ENCODE measurements at regions not wholly inside any gene's neighbourhood (a gene's known extent, or its start where the extent isn't known, plus 50 kb on each side); places are given as distances from the start of the nearest gene placed in this dataset.
"Not testable (repeated sequence)": the region's sequence is repeated elsewhere in the genome, so short reads cannot be mapped to it uniquely, and the experiment has no call there.

DNA sequence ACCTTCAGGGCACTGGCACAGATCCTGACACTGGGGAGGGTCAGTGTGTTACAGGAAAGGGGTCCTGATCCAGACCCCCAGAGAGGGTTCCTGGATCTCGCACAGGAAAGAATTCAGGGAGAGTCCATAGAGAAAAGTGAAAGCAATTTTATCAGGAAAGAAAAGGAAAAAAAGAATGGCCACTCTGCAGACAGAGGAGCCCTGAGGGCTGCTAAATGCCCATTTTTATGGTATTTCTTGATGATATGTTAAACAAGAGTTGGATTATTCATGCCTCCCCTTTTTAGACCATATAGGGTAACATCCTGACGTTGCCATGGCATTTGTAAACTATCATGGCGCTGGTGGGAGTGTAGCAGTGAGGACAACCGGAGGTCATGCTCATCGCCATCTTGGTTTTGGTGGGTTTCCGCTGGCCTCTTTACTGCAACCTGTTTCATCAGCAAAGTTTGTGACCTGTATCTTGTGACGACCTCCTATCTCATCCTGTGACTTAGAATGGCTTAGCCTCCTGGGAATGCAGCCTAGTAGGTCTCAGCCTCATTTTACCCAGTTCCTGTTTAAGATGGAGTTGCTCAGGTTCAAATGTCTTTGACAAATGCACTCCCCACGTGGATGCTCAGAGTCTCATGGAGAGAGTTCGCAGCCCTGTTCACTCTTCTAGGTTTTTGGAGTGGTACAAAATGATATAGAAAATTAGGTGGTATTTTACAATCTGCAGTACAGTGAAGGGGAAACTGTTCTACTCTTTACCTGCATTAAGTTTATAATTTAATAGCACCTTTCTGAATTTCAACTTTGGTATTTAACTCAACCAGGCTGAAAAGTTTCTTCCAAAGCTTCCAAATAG, 1363.7 kb upstream of the TMEM132C start:
- no peak for DNase-seq (ENCODE audit: low read depth in 3 of 3, low spot score in 2 of 3)

DNA sequence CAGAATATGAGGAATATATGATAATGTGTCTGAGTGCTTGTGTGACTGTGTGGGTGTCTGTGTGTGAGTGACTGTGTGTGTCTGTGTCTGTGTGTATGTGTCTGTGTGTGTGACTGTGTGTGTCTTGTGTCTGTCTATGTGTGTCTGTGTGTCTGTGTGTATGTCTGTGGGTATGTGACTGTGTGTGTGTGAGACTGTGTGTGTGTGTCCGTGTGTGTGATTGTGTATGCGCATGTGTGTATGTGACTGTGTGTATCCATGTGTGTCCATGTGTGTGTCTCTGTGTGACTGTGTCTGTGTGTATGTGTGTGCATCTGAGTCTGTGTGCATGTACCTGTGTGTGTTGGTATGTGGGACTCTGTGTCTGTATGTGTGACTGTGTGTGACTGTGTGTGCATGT, 1361.2 kb upstream of the TMEM132C start:
- DNase-seq (ENCODE audit: low read depth in 3 of 3, low spot score in 2 of 3) = no peak

DNA sequence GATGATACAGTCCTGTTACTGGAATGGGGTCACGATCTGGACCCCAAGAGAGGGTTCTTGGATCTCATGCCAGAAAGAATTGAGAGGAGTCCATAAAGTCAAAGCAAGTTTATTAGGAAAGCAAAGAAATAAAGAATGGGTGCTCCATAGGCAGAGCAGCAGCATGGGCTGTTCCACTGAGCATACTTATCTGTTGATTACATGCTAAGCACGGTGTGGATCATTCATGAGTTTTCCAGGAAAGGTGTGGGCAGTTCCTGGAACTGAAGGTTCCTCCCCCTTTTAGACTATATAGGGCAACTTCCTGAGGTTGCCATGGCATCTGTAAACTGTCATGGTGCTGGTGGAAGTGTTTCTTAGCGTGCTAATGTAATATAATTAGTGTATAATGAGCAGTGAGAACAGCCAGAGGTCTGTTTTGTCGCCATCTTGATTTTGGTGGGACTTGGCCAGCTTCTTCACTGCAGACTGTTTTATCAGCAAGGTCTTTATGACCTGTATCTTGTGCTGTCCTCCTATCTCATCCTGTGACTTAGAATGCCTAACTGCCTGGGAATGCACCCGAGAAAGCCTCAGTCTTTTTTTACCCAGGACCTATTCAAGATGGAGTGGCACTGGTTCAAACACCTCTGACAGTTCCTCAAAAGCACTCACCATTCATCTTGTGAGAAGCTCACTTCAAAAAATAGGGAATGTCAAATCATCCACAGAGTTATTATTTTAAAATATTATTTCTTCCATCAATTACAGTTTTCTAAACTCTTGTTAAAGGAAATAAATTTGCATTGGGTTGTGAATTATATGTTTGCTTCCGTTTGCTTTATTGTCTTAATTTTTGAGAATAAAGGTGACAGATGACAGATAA, 1358.8 kb upstream of the TMEM132C start:
- DNase-seq (ENCODE audit: low read depth in 3 of 3, low spot score in 2 of 3) = no peak

DNA sequence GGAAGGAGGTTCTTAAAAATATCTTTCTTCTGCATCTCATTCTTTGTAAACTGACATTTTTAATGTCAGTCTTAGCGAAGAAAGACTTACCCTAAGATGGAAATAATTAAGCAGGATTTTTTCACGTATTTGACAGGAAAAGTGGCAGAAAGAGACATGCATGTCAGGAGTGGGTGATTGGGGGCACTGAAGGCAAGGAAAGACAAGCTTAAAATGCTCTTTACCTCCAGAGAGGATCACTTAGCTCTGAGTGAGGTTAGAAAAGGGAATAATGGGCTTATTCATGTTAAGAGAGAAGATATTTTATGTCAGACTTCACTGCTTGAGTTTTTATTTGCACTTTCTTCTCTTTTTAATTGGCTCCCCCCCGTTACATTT, 1358.2 kb upstream of the TMEM132C start:
- DNase-seq (ENCODE audit: low read depth in 3 of 3, low spot score in 2 of 3) = no peak

DNA sequence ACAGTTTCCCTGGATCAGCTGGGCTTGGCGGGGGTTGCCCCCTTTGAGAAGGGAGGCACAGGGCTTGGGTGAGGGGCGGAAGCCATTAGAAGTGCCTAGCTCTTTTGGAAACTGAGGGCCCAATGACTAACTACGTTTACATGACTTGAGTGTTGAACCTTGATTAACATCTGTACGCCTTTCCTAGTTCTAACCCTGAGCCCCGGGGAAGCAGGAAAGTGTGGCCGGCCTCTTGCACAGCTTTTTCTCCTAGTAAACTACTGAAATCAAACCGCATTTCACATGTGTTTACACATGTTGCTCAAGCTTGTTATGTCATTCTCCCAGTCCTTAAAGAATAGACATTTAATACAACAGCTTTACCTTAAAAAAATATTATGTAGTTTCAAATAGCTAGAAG, 1356.4 kb upstream of the TMEM132C start:
- DNase-seq (ENCODE audit: low read depth in 3 of 3, low spot score in 2 of 3) = no peak

DNA sequence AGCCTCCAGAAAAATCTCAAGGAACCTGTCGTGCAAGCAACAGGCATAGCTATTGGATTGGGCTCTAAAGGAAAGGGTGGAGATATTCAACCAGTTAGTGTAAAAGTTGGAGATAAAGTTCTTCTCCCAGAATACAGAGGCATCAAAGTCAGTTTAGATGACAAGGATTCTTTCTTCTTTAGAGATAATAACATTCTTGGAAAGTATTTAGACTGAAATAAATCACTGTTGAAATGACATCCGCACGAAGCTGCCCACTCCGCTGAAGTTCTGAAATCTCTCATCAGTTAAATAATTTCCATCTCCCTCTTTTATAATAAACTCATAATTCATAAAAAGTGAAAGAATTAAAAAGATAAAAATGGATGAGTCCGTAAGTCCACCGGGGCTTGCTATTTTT, 1354.9 kb upstream of the TMEM132C start:
- DNase-seq (ENCODE audit: low read depth in 3 of 3, low spot score in 2 of 3) = no peak

DNA sequence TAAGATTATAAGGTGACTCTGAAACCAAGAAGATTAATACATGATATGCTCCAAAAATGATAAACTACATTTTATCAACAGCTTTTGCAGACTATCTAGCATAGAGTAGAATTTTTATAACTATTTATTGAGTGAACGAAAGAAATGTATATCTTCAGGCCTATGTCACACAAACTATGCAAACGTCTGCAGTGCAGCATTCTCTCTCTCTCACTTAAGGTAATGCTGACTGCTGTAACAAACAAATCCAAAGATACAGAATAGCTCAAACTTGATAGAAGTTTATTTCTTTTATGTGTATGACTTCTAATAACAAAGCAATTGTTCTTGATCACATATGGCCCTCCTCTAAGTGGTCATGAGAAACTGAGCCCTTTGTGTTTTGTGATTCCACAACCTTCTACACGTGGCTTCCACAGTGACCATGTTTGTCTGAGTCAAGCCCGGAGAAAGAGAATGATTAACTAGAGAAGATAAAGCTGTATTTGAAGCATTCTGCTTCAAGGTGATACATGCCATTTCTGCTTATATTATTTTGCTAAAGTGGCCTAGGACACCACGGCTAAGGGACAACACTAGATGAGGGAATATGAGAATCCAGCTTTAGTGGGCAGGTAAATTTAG, 1352.7 kb upstream of the TMEM132C start:
- no peak for DNase-seq (ENCODE audit: low read depth in 3 of 3, low spot score in 2 of 3)

GRCh38 chr12:126915309-126915708, 1351.7 kb upstream of the TMEM132C start:
- no peak for DNase-seq (ENCODE audit: low read depth in 3 of 3, low spot score in 2 of 3)

GRCh38 chr12:126926023-126926594, 1340.9 kb upstream of the TMEM132C start:
- no peak for DNase-seq (ENCODE audit: low read depth in 3 of 3, low spot score in 2 of 3)

DNA sequence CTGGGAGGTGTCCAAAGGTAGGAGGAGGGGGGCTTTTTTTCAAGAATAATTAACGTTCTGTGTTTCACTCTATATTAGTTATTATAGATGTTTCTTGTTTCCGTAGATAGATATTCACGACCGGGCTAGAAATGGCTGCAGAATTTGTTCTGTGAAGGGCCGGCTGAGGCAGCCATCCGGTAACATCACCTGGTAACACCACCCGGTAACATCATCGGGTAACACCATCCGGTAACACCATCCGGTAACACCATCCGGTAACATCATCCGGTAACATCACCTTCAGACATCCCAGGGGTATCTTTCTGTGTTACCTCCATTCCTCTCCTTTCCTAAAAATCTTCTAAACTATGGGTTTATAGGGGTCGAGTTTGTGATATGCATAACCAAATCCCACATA, 1336.7 kb upstream of the TMEM132C start:
- no peak for DNase-seq (ENCODE audit: low read depth in 3 of 3, low spot score in 2 of 3)

DNA sequence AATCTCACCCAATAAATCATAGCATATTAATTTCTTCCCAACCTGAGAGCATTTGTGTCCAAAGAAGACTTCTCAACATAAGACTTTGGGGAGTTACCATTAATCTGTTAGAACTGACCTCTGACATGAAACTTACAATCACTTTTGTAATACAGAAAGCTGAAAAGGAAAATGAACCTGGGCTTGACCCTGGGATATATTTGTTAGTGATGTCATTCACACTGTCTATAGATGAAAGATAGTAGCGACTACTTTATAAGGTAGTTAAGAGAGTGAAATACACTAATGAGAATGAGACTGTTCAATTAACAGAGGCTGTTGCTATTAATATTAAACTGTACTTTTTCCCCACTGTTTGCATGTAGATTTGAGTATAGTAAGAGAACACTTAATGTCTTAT, 1334.8 kb upstream of the TMEM132C start:
- DNase-seq (ENCODE audit: low read depth in 3 of 3, low spot score in 2 of 3) = no peak

GRCh38 chr12:126935435-126935834, 1331.5 kb upstream of the TMEM132C start:
- no peak for DNase-seq (ENCODE audit: low read depth in 3 of 3, low spot score in 2 of 3)

DNA sequence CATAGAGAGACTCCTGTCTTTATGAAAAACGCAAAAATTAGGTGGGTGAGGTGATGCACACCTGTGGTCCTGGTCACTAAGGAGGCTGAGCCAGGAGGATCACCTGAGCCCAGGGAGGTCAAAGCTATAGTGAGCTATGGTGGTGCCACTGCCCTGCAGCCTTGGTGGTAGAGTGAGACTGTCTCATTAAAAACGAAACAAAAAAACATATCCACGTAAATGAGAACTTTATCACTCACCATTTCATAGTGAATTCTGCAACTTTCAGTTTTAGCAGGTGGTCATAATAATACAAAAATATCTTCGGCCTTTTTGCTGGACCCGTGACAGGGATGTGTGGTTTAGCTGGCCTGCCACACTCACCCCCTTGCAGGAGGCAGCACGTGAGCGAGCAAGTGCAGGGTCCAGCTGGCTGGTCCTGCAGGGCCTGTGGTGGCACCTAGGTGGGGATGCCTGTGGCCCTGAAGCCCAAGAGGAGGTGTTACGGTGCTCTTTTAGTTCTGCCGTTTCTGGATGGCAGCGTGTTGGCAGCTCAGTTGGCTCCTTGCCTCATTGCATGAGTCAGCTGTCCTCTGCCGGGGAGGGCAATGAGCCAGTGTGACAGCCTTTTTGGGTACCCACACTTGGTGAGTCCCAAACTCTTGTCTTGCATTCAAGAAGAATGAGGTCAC, 1330.7 kb upstream of the TMEM132C start:
- DNase-seq (ENCODE audit: low read depth in 3 of 3, low spot score in 2 of 3) = no peak

DNA sequence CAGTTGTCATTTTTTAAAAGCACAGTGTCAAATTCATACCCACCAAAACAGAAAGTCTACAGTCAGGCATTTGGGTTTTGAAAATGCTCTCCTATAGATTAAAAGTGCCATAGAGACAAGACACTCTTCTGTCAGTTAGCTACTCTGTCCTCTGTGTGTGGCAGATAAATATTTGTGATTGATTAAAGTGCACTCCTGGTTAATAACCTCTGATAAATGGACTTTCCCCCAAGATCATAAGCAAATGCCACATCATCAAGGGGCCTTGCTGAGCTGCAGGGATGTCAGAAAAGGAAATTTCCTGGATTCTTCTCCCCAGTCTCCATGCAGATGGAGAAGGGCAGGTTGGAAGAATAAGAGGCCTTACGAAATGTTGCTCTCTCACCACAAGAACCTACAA, 1329.5 kb upstream of the TMEM132C start:
- no peak for DNase-seq (ENCODE audit: low read depth in 3 of 3, low spot score in 2 of 3)

GRCh38 chr12:126944684-126945083, 1322.3 kb upstream of the TMEM132C start:
- no peak for DNase-seq (ENCODE audit: low read depth in 3 of 3, low spot score in 2 of 3)

- not testable (repeated sequence) for DNase-seq (ENCODE audit: low read depth in 3 of 3, low spot score in 2 of 3)
Measured at GRCh38 chr12:126946958-126947357, 1320.0 kb upstream of the TMEM132C start.

DNA sequence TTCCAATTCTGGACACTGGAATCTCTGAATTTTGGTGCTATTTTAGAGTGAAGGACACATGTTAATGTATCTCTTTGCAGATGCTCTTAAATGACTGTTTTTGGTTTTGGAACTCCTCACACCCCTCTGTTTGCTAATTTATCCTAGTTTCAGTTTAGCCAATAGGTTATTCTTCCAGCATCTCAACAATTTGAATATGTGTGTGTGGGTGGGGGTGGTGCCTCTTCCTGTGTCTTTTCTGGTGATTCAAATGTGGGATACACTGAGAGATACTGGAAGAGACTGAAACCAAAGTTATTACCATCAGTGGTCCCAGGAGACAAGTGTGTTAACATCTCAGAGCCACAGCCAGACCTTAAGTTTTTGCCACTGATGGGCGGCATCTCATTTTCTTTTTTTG, 1317.4 kb upstream of the TMEM132C start:
- no peak for DNase-seq (ENCODE audit: low read depth in 3 of 3, low spot score in 2 of 3)

- no peak for DNase-seq (ENCODE audit: low read depth in 3 of 3, low spot score in 2 of 3)
Measured at GRCh38 chr12:126950266-126950665, 1316.7 kb upstream of the TMEM132C start.

- DNase-seq (ENCODE audit: low read depth in 3 of 3, low spot score in 2 of 3) = no peak
Measured at GRCh38 chr12:126952096-126953007, 1314.6 kb upstream of the TMEM132C start.
